Endometrium (tissue), 2 donors: ENCODE measurements at regions not wholly inside any gene's neighbourhood (a gene's known extent, or its start where the extent isn't known, plus 50 kb on each side); places are given as distances from the start of the nearest gene placed in this dataset.
"Not testable (repeated sequence)": the region's sequence is repeated elsewhere in the genome, so short reads cannot be mapped to it uniquely, and the experiment has no call there.

ENCODE experiments used
- FAIRE-seq: peaks from 2 replicates; lab custom pipeline; 2012; peaks lifted over from hg19 to GRCh38; lab: Jason Lieb, UNC
- donor health status: control.
- donor health status: control.

- not testable (repeated sequence) for FAIRE-seq
These were observed 163.9 kb downstream of the PTPRU start for GRCh38 chr1:29400203-29400602.

- FAIRE-seq = no peak
These were observed 163.1 kb downstream of the PTPRU start for GRCh38 chr1:29399465-29399864.

- no peak for FAIRE-seq
These were observed 162.1 kb downstream of the PTPRU start for GRCh38 chr1:29398431-29398830.

- no peak for FAIRE-seq
These were observed 161.7 kb downstream of the PTPRU start for GRCh38 chr1:29397981-29398380.

- FAIRE-seq = no peak
These were observed 160.9 kb downstream of the PTPRU start for GRCh38 chr1:29397256-29397590.

GRCh38 chr1:29396438-29397255, 160.3 kb downstream of the PTPRU start:
- no peak for FAIRE-seq

- no peak for FAIRE-seq
These were observed 159.6 kb downstream of the PTPRU start for GRCh38 chr1:29395736-29396437.

GRCh38 chr1:29394521-29395225, 158.4 kb downstream of the PTPRU start:
- FAIRE-seq = no peak

GRCh38 chr1:29393451-29393826, 157.1 kb downstream of the PTPRU start:
- FAIRE-seq = no peak

GRCh38 chr1:29392486-29393450, 156.4 kb downstream of the PTPRU start:
- no peak for FAIRE-seq

- no peak for FAIRE-seq
These were observed 155.7 kb downstream of the PTPRU start for GRCh38 chr1:29392036-29392435.

- FAIRE-seq = no peak
These were observed 155.1 kb downstream of the PTPRU start for GRCh38 chr1:29391362-29391880.

GRCh38 chr1:29390491-29391361, 154.4 kb downstream of the PTPRU start:
- FAIRE-seq = no peak

- no peak for FAIRE-seq
These were observed 153.8 kb downstream of the PTPRU start for GRCh38 chr1:29390075-29390474.

- FAIRE-seq = no peak
These were observed 153.3 kb downstream of the PTPRU start for GRCh38 chr1:29389533-29390041.

GRCh38 chr1:29388884-29389283, 152.6 kb downstream of the PTPRU start:
- FAIRE-seq = no peak

- no peak for FAIRE-seq
These were observed 151.8 kb downstream of the PTPRU start for GRCh38 chr1:29388170-29388569.

- no peak for FAIRE-seq
These were observed 150.9 kb downstream of the PTPRU start for GRCh38 chr1:29387210-29387609.

- FAIRE-seq = not testable (repeated sequence)
These were observed 150.1 kb downstream of the PTPRU start for GRCh38 chr1:29386453-29386852.

GRCh38 chr1:29385966-29386365, 149.6 kb downstream of the PTPRU start:
- FAIRE-seq = no peak
